HUES6 (cell line): ENCODE measurements at regions not wholly inside any gene's neighbourhood (a gene's known extent, or its start where the extent isn't known, plus 50 kb on each side); places are given as distances from the start of the nearest gene placed in this dataset.

Source experiments
- H3K27ac ChIP-seq: 2 replicates; pipeline ENCODE4 v1.7.0; 2013; ENCODE audit warnings: low read depth, mild to moderate bottlenecking, low read length, inconsistent platforms
- H3K27me3 ChIP-seq: 2 replicates; pipeline ENCODE4 v1.6.1; 2013; ENCODE audit warnings: low read length; ENCODE audit not compliant: control insufficient read depth, insufficient read depth
- H3K36me3 ChIP-seq: 2 replicates; pipeline ENCODE4 v1.6.1; 2013; ENCODE audit warnings: low read length; ENCODE audit not compliant: control insufficient read depth, insufficient read depth
- H3K4me1 ChIP-seq: 2 replicates; pipeline ENCODE4 v1.6.1; 2013; ENCODE audit warnings: low read length; ENCODE audit not compliant: control insufficient read depth, insufficient read depth
- H3K4me3 ChIP-seq: 2 replicates; pipeline ENCODE4 v1.5.1; 2013; ENCODE audit warnings: low read depth, low read length
- H3K9ac ChIP-seq: one replicate; pipeline ENCODE4 v1.6.1; 2013; ENCODE audit warnings: mild to moderate bottlenecking, low read length
- H3K9me3 ChIP-seq: 2 replicates; pipeline ENCODE4 v1.6.1; 2013; ENCODE audit warnings: low read depth, low read length; ENCODE audit not compliant: control insufficient read depth, insufficient read depth

DNA sequence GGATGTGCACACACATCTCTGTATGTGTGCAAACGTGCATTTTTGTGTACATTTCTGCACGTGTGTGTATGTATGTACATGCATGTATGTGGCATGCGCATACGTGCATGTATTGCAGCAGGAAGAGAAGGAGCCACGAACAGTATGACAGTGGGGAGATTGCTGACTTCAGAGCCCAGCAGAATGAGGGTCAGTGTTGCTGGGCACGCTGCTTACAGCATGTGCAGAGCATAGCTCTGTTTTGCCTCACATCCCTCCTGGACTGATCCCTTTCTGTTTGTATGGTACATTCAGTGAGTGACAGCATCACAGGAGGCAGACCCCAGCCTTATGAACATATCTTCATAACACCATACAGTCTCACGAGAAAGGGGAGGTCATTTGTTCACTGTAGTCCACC is 934.0 kb upstream of the EEF2KMT start:
- no peaks in the 10 kb centered on the region for H3K36me3 ChIP-seq
- no peak overlapping the region for H3K9ac ChIP-seq
- no peaks in the 10 kb centered on the region for H3K9me3 ChIP-seq
- no peak overlapping the region for H3K27ac ChIP-seq
- no peak overlapping the region for H3K4me3 ChIP-seq
- H3K27me3 ChIP-seq = no peaks in the 10 kb centered on the region
- no peaks in the 10 kb centered on the region for H3K4me1 ChIP-seq

DNA sequence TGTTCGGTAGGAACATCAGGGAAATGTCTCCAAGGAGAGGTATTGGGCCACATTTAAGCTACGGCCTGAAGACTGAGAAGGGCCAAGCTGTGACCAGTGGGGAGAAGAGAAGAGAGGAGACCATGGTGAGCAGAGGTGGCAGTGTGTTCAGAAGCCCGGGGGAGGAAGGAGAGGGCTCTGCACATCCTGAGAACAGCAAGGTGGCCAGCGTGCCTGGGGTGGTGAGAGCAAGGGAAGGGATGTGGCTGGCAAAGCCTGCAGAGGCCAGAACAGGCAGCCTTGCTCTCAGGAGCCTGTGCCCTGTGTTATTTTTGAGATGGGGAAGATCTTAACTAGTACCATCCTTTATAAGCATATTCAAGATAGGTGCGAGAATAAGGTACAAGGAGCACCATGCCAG is 933.5 kb upstream of the EEF2KMT start:
- Histone ChIP-seq H3K36me3 (no peaks in the 10 kb centered on the region), H3K27me3 (no peaks in the 10 kb centered on the region), H3K4me1 (no peaks in the 10 kb centered on the region), H3K27ac (no peak overlapping the region), H3K4me3 (no peak overlapping the region), H3K9me3 (no peaks in the 10 kb centered on the region), H3K9ac (no peak overlapping the region)

DNA sequence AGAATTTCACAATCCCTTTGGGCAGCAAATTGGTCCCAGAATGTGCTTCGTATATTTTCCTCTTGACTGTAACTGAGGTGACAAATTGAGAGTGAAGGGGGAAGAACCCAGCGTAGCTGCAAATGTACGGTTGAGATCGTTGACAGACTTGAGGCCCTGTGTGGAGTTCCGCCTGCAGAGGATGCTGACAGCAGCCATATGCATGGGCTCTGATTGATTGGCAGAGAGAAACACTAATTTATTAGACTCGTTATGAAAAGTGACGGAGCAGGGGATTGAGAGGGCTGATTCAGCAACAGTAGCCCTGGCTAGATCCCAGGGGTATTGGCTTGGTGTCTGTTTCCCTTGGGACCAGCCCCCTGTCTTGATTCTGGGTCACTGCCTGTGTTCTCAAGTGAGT is 930.1 kb upstream of the EEF2KMT start:
- Histone ChIP-seq H3K36me3 (no peaks in the 10 kb centered on the region), H3K27ac (no peak overlapping the region), H3K9ac (no peak overlapping the region), H3K9me3 (no peaks in the 10 kb centered on the region), H3K27me3 (peaks cover 3% of the 10 kb centered on the region; the same call in 1 of the 2 replicates), H3K4me1 (no peaks in the 10 kb centered on the region), H3K4me3 (no peak overlapping the region)

DNA sequence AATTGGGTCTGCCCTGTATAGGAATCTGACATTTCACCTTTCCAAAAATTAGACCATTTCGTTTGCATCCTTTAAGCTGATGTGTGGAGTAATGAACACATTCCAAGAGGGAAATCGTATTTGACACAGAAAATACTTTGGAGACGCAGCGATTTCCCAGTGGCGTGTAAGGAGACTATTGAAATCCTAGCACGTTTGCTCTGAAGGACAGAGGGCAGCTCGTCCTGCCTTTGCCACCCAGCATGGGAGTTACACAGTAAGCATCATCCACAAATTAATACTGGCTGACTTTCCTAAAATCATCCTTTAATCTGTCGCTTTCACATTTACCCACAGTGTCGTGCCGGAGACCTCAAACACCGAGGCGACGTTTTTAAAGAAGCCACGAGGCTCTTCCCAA is 925.9 kb upstream of the EEF2KMT start:
- H3K4me3 ChIP-seq = no peak overlapping the region
- H3K27ac ChIP-seq = no peak overlapping the region
- H3K9me3 ChIP-seq = no peaks in the 10 kb centered on the region
- peaks cover 4% of the 10 kb centered on the region; the same call in 1 of the 2 replicates for H3K4me1 ChIP-seq
- H3K36me3 ChIP-seq = no peaks in the 10 kb centered on the region
- peaks cover 44% of the 10 kb centered on the region for H3K27me3 ChIP-seq
- H3K9ac ChIP-seq = no peak overlapping the region

DNA sequence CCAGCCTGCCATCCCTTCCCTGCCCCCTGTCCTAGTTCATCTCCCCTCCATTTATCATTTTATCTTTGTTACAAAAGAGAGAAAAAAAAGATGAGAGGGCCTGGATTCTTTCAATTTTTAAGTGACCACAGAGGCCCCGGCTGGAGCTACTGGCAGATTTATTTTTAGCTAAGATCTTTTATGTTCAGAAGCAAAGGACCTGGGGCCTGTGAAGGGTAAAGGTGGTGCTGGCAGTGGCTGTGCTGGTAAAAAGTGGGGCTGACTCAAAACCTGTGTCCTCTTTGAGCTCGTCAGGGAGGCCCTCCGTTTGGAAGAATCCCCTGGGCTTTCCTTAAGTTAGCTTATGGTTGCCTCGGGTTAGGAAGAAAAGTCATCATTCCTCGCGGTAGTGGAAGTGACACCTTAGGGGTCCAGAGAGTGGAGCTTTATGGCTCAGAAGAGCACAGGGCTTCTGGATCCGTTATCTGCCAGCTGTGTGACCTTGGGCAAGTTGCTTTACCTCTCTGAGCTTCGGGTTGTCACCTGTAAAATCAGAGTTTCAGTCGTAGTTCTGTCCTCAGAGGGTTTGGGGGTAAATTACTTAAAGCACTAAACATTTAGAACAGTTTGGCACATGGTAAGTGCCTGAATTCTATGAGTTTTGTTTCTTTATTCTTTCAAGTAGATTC is 923.8 kb upstream of the EEF2KMT start:
- peaks cover 63% of the 10 kb centered on the region for H3K27me3 ChIP-seq
- no peaks in the 10 kb centered on the region for H3K36me3 ChIP-seq
- no peak overlapping the region for H3K9ac ChIP-seq
- H3K27ac ChIP-seq = no peak overlapping the region
- H3K9me3 ChIP-seq = no peaks in the 10 kb centered on the region
- peaks cover 4% of the 10 kb centered on the region; the same call in 1 of the 2 replicates for H3K4me1 ChIP-seq
- no peak overlapping the region for H3K4me3 ChIP-seq

DNA sequence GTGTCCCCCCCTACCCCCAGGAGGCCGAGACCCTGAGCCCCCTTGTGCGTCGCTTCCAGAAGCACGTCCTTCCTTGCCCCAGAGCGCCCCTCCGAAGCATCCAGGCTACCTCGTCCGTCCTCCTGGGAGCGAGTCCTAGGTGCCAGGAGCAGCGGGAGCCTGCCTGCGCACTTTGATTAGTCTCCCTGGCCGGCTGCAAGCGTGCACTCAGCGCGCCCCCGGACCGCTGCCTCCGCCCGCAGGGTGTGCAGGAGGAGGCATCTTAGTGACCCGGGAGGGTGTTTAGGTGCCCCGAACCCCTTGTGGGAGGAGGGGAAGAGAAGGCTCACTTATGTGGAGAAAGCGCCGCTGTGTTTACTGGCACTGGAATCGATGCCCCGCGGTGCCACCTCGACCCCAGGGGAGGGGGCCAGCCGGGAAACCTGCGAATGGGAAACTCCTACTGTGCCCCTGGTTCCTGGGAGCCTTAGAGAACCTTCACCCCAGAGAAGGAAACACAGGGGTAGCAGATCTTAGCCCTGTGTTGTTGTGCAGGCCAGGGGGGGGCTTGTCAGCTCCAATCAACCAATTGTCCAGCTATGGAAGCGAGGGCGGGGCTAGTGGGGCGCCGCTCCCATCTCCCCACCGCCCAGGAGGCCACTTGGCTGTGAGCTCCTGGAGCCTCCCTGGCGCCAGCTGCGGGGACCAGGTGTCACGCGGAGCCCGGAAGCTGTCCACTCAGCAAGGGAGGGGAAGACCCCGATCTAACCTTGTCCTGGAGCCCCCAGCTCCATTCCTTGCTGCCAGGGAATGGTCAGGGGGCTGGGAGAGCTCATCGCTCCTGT is 922.8 kb upstream of the EEF2KMT start:
- Histone ChIP-seq H3K27ac (no peak overlapping the region), H3K4me3 (peak overlapping the region; percentile 60), H3K9ac (peak overlapping the region; percentile 35), H3K4me1 (peaks cover 4% of the 10 kb centered on the region; the same call in 1 of the 2 replicates), H3K36me3 (no peaks in the 10 kb centered on the region), H3K9me3 (no peaks in the 10 kb centered on the region), H3K27me3 (peaks cover 63% of the 10 kb centered on the region)

DNA sequence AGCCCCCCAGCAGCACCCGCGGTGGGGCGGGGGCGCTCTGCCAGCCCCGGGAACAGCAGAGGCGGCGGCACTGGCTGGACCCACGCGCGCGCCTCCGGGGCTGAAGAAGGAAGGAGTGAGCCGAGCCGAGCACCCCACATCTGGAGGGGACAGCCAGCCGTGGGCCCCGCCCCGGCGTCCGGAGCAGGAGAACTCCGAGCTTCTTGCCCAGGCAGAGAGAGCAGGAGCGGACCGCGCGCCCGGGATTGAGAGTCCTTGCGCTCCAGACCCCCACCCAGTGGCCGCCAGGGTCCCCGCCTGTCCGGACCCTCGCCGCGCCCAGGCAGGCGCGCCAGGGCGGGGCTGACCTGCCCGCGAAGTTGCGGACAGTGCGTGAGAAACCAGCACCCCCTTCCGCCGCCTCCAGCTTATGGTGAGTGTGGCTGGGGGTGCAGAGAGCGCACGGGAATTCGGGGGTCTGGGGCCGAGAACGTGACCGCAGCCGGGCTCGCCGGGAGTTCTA is 921.9 kb upstream of the EEF2KMT start:
- H3K9me3 ChIP-seq = no peaks in the 10 kb centered on the region
- no peak overlapping the region for H3K27ac ChIP-seq
- H3K9ac ChIP-seq = peak overlapping the region; percentile 35
- peak overlapping the region; percentile 60 for H3K4me3 ChIP-seq
- H3K27me3 ChIP-seq = peaks cover 63% of the 10 kb centered on the region
- no peaks in the 10 kb centered on the region for H3K36me3 ChIP-seq
- peaks cover 4% of the 10 kb centered on the region; the same call in 1 of the 2 replicates for H3K4me1 ChIP-seq

DNA sequence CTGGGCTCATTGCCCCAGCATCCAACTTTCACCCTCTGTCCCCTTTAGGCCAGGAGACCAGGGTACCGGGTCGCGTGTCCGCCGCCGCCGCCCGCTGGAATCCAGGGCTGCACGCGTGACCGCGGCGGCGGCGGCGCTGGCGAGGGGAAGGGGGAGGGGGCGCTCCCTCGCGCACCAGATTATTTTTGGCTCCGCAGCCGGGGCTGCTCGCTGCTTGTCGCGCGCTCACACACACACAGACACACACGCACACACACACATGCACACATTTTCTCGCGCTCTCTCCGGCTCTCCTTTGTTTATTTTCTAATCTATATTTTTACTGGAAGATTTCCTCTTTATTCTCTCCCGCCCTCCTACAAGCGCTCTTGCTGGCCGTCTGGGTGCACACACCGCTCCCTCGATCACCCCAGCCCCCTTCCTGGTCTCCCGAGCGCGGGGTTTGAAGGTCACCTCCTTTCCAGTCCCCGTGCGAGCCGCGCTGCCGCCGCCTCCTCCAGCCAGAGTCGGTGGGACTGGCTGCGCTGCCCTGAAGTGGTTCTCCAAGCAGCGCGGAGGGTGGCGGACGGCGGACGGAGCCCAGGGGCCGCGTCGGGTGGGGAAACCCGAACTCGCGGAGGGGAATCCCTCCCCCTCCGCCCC is 921.4 kb upstream of the EEF2KMT start:
- peak overlapping the region; percentile 60 for H3K4me3 ChIP-seq
- H3K27me3 ChIP-seq = peaks cover 63% of the 10 kb centered on the region
- peak overlapping the region; percentile 17 for H3K9ac ChIP-seq

DNA sequence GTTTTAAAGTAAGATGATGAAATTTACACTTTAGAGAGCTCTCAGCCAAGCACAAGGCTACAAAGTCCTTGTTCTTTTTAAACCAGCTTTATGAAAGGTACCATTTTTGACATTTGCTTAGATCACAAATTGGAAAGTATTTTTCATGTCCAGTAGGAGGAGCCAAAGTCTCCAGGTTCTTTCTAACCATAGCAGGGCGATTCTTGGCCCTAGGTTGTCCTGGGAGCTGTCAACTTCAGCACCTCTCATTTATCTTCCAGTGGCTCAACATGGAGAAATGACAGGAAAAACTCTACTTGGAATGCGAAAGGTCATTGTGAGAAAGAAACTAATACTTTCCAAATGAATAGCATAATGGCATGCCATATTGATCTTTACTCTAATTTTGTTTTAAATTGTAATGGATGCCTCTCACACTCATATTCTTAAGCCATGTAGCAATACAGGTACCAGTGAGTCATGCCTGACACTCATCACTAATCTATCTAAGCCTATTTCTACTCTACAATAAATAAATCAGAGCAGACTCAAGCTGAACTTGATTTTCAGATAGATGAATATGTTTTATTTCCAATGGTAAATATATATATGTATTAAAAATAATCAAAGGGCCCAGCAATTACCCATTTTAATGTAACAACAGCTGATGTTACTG is 919.1 kb upstream of the EEF2KMT start:
- Histone ChIP-seq H3K27ac (no peak overlapping the region), H3K36me3 (no peaks in the 10 kb centered on the region), H3K9ac (no peak overlapping the region), H3K4me3 (no peak overlapping the region), H3K9me3 (0 out of 2 replicates have a peak, but pooled peaks cover 2% of the 10 kb centered on the region), H3K4me1 (peaks cover 4% of the 10 kb centered on the region; the same call in 1 of the 2 replicates), H3K27me3 (peaks cover 51% of the 10 kb centered on the region)

More for the DNA sequence above, 921.4 kb upstream of the EEF2KMT start:
- H3K9me3 ChIP-seq = no peaks in the 10 kb centered on the region
- H3K36me3 ChIP-seq = no peaks in the 10 kb centered on the region
- H3K4me1 ChIP-seq = peaks cover 4% of the 10 kb centered on the region; the same call in 1 of the 2 replicates
- no peak overlapping the region for H3K27ac ChIP-seq

DNA sequence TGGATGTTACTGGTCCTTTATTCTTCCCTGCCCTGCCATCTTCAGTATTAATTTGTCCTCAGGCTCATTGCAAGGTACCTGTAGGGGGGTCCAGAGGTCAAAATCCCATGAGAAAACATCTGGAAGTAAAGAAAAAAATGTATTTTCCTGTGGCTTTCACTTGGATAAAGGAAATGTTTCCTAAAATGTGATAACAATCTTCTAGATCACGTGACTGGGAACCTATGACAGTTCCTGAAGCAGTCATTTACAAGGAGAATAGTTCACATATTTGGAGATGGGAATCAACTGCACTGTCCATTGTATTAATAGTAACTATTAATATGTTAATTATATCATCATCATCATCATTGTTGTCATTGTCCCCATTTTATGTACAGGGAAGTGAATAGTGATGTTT is 915.1 kb upstream of the EEF2KMT start:
- Histone ChIP-seq H3K36me3 (no peaks in the 10 kb centered on the region), H3K27ac (no peak overlapping the region), H3K9me3 (0 out of 2 replicates have a peak, but pooled peaks cover 2% of the 10 kb centered on the region), H3K4me3 (no peak overlapping the region), H3K4me1 (no peaks in the 10 kb centered on the region), H3K9ac (no peak overlapping the region), H3K27me3 (peaks cover 11% of the 10 kb centered on the region)
